ENCODE measurements at regions not wholly inside any gene's neighbourhood (a gene's known extent, or its start where the extent isn't known, plus 50 kb on each side); places are given as distances from the start of the nearest gene placed in this dataset.
A peak's percentile ranks its signal among the peaks of the same experiment; 100 is the strongest.

DNA sequence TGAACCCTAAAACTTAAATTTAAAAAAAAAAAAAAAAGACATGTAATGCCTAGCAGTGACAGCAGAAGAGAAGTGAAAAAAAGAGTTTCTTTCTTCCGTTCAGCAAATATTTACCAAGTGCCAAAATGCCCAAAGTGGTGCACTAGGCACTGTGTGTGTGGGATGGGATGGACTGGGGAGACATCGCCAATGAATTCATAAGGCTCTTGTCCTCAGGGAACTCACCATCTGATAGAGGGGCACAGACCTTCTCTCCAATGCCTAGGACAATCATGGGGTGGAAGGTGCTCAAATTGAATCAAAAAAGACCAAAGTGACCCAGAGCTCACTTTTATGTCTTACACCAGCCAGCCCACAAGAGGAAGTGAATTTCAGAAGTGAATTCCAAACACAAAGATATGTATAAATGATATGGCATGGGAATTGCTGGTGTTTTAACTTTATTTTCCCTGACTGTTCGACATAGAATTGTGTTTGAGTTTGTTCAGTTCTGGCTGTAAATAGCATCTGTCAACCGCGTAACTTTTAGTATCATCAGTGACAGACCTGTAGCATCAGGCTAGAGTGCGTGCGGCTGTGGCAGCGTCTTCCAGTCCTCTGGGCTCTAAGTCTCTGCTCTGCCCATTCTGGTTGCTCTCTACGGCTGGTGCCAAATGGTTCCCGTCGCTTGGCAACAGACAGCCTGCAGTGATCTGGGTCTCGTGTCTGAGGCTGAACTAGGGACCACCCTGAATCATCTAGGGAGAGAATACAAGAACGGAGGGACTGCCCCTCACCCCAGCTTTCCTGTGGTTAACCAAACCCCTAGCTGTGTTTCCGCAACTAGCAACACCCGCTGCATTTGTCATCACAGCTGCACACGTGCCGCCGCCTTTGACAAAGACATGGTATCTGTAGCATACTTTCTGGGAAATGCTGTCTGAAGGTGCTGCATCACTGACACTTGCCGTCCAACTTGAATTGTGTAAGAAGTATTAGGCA lies 154.0 kb upstream of the THBS1 start:
- Histone ChIP-seq H3K4me3 (no peak overlapping the region), H3K9me3 (no peaks in the 10 kb centered on the region), H3K27ac (no peak overlapping the region), H3K27me3 (no peaks in the 10 kb centered on the region), H3K4me1 (peaks cover 5% of the 10 kb centered on the region), H3K36me3 (no peaks in the 10 kb centered on the region)
- peak in 1 of 2 donors; percentile 3 for DNase-seq (ENCODE audit: extremely low spot score in 2 of 2)
- intact Hi-C loops (cut with DNase I): no loop called here
- TF ChIP-seq, protein P1, sequence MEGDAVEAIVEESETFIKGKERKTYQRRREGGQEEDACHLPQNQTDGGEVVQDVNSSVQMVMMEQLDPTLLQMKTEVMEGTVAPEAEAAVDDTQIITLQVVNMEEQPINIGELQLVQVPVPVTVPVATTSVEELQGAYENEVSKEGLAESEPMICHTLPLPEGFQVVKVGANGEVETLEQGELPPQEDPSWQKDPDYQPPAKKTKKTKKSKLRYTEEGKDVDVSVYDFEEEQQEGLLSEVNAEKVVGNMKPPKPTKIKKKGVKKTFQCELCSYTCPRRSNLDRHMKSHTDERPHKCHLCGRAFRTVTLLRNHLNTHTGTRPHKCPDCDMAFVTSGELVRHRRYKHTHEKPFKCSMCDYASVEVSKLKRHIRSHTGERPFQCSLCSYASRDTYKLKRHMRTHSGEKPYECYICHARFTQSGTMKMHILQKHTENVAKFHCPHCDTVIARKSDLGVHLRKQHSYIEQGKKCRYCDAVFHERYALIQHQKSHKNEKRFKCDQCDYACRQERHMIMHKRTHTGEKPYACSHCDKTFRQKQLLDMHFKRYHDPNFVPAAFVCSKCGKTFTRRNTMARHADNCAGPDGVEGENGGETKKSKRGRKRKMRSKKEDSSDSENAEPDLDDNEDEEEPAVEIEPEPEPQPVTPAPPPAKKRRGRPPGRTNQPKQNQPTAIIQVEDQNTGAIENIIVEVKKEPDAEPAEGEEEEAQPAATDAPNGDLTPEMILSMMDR (IDR thresholded peaks at IDR 0.05): no peak
- TF ChIP-seq POLR2A (IDR thresholded peaks at IDR 0.05) (no peak), POLR2AphosphoS5 (IDR thresholded peaks at IDR 0.05; ENCODE audit: insufficient read depth in 1 of 2, low read depth in 1 of 2) (no peak)

GRCh38 chr15:39427705-39428104 lies 153.2 kb upstream of the THBS1 start:
- Histone ChIP-seq H3K4me1 (peaks cover 5% of the 10 kb centered on the region), H3K27me3 (no peaks in the 10 kb centered on the region), H3K27ac (no peak overlapping the region), H3K9me3 (no peaks in the 10 kb centered on the region), H3K4me3 (no peak overlapping the region), H3K36me3 (no peaks in the 10 kb centered on the region)
- DNase-seq (ENCODE audit: extremely low spot score in 2 of 2): peak in 1 of 2 donors; percentile 47
- intact Hi-C loops (cut with DNase I): no loop called here
- TF ChIP-seq POLR2AphosphoS5 (IDR thresholded peaks at IDR 0.05; ENCODE audit: insufficient read depth in 1 of 2, low read depth in 1 of 2): no peak
- TF ChIP-seq POLR2A (IDR thresholded peaks at IDR 0.05): no peak
- TF ChIP-seq, protein P1 (IDR thresholded peaks at IDR 0.05): no peak

DNA sequence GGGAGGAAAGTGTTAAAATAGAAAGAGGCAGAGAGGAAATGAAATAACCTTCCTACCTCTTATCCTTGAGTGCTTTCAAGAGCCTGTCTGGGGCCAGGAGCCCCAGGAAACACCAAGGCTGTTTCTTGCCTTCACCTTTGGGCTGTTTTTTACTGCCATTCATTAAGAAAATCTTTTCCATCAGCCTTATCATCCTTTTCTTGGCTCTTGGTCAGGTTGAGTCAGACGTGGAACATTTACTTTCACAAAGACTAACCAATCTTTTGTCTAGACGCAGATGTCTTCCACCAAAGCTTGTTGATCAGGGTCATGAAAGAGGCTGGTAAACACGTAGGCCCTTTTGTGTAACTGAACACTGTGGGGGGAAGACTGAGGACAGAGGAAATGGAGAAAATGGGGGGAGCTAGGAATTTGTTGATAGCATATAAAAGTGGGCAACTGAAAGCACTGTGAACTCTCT lies 151.0 kb upstream of the THBS1 start:
- no peak overlapping the region for H3K27ac ChIP-seq
- peak in 1 of 2 donors; percentile 62 for DNase-seq (ENCODE audit: extremely low spot score in 2 of 2)
- no peak for TF ChIP-seq POLR2A (IDR thresholded peaks at IDR 0.05)
- TF ChIP-seq POLR2AphosphoS5 (IDR thresholded peaks at IDR 0.05; ENCODE audit: insufficient read depth in 1 of 2, low read depth in 1 of 2): no peak
- TF ChIP-seq, protein P1 (IDR thresholded peaks at IDR 0.05): no peak
- no peaks in the 10 kb centered on the region for H3K36me3 ChIP-seq
- H3K4me3 ChIP-seq: no peak overlapping the region
- no peaks in the 10 kb centered on the region for H3K9me3 ChIP-seq
- peaks cover 22% of the 10 kb centered on the region for H3K4me1 ChIP-seq
- H3K27me3 ChIP-seq: no peaks in the 10 kb centered on the region
- intact Hi-C loops (cut with DNase I): no loop called here

GRCh38 chr15:39430389-39430788 lies 150.5 kb upstream of the THBS1 start:
- no peak overlapping the region for H3K27ac ChIP-seq

More at GRCh38 chr15:39430389-39430788, 150.5 kb upstream of the THBS1 start:
- no peak overlapping the region for H3K4me3 ChIP-seq
- peak in 1 of 2 donors; percentile 58 for DNase-seq (ENCODE audit: extremely low spot score in 2 of 2)
- H3K9me3 ChIP-seq: no peaks in the 10 kb centered on the region
- intact Hi-C loops (cut with DNase I): no loop called here
- TF ChIP-seq POLR2A (IDR thresholded peaks at IDR 0.05) (no peak), POLR2AphosphoS5 (IDR thresholded peaks at IDR 0.05; ENCODE audit: insufficient read depth in 1 of 2, low read depth in 1 of 2) (no peak)
- TF ChIP-seq, protein P1 (IDR thresholded peaks at IDR 0.05): no peak
- no peaks in the 10 kb centered on the region for H3K36me3 ChIP-seq
- peaks cover 27% of the 10 kb centered on the region for H3K4me1 ChIP-seq
- H3K27me3 ChIP-seq: no peaks in the 10 kb centered on the region

Data from vagina (tissue), 2 donors.